Heart right ventricle (tissue), 16 donors: ENCODE measurements at regions not wholly inside any gene's neighbourhood (a gene's known extent, or its start where the extent isn't known, plus 50 kb on each side); places are given as distances from the start of the nearest gene placed in this dataset.

Experiments
- ATAC-seq, 8 donors: fragments of 200-7000 bp; cut with Tn5 transposase; one replicate each; pipeline ENCODE4 v1.9.1; 2020; ENCODE audit warnings: mild to moderate bottlenecking in 8 of 8, moderate library complexity in 8 of 8, moderate number of reproducible peaks in 1 of 8
- DNase-seq, 2 donors: peaks; one replicate each; pipeline ENCODE4 v3.0.0-alpha.2; 2020
- H3K27ac ChIP-seq, 10 donors: fragments of 200-600 bp; sonication (generic) in 2 of 10; one replicate each; pipeline versions ENCODE4 v1.5.0 to v1.8.0; 2020 to 2022; ENCODE audit warnings: mild to moderate bottlenecking in 3 of 10
- H3K27me3 ChIP-seq, 7 donors: fragments of 200-600 bp; one replicate each; pipeline ENCODE4 v1.8.0; 2021 to 2022; ENCODE audit warnings: mild to moderate bottlenecking in 2 of 7
- H3K36me3 ChIP-seq, 9 donors: fragments of 200-600 bp; sonication (generic) in 1 of 9; one replicate each; pipeline versions ENCODE4 v1.5.0 to v1.8.0; 2020 to 2022; ENCODE audit warnings: mild to moderate bottlenecking in 2 of 9
- H3K4me1 ChIP-seq, 9 donors: fragments of 200-600 bp; sonication (generic) in 1 of 9; one replicate each; pipeline versions ENCODE4 v1.5.0 to v1.8.0; 2020 to 2022; ENCODE audit warnings: mild to moderate bottlenecking in 4 of 9
- H3K4me3 ChIP-seq, 10 donors: fragments of 200-600 bp; sonication (generic) in 2 of 10; one replicate each; pipeline versions ENCODE4 v1.5.0 to v1.8.0; 2020 to 2022; ENCODE audit warnings: mild to moderate bottlenecking in 7 of 10, moderate library complexity in 2 of 10
- H3K9me3 ChIP-seq, 11 donors: fragments of 200-600 bp in 10 of 11; sonication (generic) in 2 of 11; one replicate each; pipeline versions ENCODE4 v1.5.0 to v1.8.0; 2013 to 2022; ENCODE audit warnings: mild to moderate bottlenecking in 2 of 11, control low read depth in 1 of 11, moderate library complexity in 1 of 11
- WGBS, 2 donors: extraction: QIAGEN DNeasy Blood & Tissue Kit; methylation state at CpG; one replicate each; pipeline ENCODE4 v1.1.7; 2013; ENCODE audit warnings: inconsistent platforms in 1 of 2; 5-methylcytosine and 5-hydroxymethylcytosine counted together
- intact Hi-C, 10 donors: fragments of 100-400 bp; cut with DNase I; formaldehyde crosslinking; loops; one replicate each; pipeline versions ENCODE4 v1.11.1 to v1.14.2; 2022
- TF ChIP-seq, protein P1 (sequence below), 9 donors: fragments of 200-600 bp; sonication (generic) in 2 of 9; IDR thresholded peaks; one replicate each; pipeline versions ENCODE4 v1.5.0 to v1.8.0; 2021 to 2022; ENCODE audit warnings: antibody characterized with exemption in 9 of 9, mild to moderate bottlenecking in 5 of 9, moderate library complexity in 1 of 9
- donor health status: Arrhythmogenic right ventricular cardiomyopathy.
- donor health status: ischemic (EF 13 %, LVEDD 7.1; RV severe dilation, severe dysfunction).
- donor health status: healthy with polysubstance abuse.
- donor health status: DM: no; HTN: yes; CAD: no.
- donor health status: DM: no; HTN: no; CAD: no.
- donor health status: ischemic (EF 25% LVEDD 6.9; RV normal size, moderate dysfunction).
- donor health status: ischemic (EF 25% LVEDD 5.7; RV mildly dilated, moderate dysfunction).
- donor health status: healthy.
- donor health status: DM: yes; HTN: yes; CAD: no.
- donor health status: Ischemic cardiomyopathy.
- donor health status: ischemic (EF 35%, LVEDD 5.7; RV mildly dilated, moderate dysfunction).
- donor health status: nonischemic (EF 11% LVEDD 7.7; RV severe dilation, severe dysfunction).
- donor health status: DM: yes; HTN: yes; CAD: no.
- donor health status: PGD.
- donor health status: ischemic (EF 29% LVEDD 5.4; RV normal size, mild dysfunction).
- donor health status: nonischemic (EF 23%, LVEDD 6.1; RV moderate dilation, normal function).

DNA sequence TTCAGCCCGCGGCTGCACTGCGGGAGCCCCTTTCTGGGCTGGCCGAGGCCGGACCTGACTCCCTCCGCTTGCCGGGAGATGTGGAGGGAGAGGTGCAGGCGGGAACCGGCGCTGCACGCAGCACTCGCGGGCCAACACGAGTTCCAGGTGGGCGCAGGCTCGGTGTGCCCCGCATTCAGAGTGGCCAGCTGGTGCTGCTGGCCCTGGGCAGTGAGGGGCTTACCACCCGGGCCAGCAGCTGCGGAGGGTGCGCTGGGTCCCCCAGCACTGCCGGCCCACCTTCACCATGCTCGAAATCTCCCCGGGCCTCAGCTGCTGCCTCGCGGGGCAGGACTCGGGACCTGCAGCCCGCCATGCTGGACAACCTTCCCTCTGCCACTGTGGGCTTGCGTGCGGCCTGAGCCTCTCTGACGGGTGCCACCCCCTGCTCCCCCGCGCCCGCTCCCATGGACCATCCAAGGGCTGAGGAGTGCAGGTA lies 733.5 kb upstream of the CCDC54 start:
- Histone ChIP-seq H3K36me3 (no peaks in the 10 kb centered on the region), H3K4me3 (no peak overlapping the region), H3K27ac (no peak overlapping the region), H3K27me3 (no peaks in the 10 kb centered on the region), H3K9me3 (no peaks in the 10 kb centered on the region), H3K4me1 (no peaks in the 10 kb centered on the region)
- no peak for DNase-seq
- TF ChIP-seq, protein P1, sequence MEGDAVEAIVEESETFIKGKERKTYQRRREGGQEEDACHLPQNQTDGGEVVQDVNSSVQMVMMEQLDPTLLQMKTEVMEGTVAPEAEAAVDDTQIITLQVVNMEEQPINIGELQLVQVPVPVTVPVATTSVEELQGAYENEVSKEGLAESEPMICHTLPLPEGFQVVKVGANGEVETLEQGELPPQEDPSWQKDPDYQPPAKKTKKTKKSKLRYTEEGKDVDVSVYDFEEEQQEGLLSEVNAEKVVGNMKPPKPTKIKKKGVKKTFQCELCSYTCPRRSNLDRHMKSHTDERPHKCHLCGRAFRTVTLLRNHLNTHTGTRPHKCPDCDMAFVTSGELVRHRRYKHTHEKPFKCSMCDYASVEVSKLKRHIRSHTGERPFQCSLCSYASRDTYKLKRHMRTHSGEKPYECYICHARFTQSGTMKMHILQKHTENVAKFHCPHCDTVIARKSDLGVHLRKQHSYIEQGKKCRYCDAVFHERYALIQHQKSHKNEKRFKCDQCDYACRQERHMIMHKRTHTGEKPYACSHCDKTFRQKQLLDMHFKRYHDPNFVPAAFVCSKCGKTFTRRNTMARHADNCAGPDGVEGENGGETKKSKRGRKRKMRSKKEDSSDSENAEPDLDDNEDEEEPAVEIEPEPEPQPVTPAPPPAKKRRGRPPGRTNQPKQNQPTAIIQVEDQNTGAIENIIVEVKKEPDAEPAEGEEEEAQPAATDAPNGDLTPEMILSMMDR (IDR thresholded peaks at IDR 0.05), result no peak
- intact Hi-C loops, result no loop called here
- WGBS, 2 donors, result 95 to 97% methylated on average over 33 of the region's 33 CpGs
- no peak for ATAC-seq

DNA sequence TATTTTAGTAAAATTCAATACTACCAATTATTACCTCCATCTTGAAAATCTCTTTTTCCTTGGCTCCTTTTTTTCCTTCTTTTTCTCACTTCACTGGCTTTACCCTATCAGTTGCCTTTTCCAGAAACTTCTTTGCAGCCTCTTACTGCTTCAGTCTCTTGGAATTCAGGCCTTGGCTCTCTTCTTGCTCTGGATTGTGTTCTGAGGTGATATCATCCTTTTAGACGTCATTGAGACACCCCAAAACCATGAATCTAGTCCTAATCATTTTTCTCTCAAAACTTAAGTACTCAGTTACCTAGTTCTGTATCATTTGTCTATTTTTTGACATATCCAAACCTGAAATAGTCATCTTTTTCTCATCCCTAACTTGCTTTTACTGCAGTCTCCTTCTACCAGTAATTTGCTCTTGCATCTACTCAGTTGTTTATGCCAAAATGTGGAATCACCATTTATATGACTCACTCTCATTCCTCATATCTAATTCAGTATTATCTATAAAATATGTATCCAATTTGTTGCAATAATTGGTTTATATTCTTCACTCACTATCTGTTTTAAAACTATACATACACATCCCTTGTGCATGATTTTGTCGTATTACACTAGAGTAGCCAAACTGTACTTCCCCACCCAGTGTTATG lies 703.2 kb upstream of the CCDC54 start:
- intact Hi-C loops, result no loop called here
- WGBS, 2 donors, result 63 to 69% methylated on average over 2 of the region's 2 CpGs
- Histone ChIP-seq H3K27me3 (no peaks in the 10 kb centered on the region), H3K9me3 (peaks cover 0 to 3% (median 0%) of the 10 kb centered on the region in 11 donors), H3K27ac (no peak overlapping the region), H3K4me3 (no peak overlapping the region), H3K36me3 (no peaks in the 10 kb centered on the region), H3K4me1 (no peaks in the 10 kb centered on the region)
- TF ChIP-seq, protein P1 (IDR thresholded peaks at IDR 0.05), result no peak
- no peak for DNase-seq
- no peak for ATAC-seq

DNA sequence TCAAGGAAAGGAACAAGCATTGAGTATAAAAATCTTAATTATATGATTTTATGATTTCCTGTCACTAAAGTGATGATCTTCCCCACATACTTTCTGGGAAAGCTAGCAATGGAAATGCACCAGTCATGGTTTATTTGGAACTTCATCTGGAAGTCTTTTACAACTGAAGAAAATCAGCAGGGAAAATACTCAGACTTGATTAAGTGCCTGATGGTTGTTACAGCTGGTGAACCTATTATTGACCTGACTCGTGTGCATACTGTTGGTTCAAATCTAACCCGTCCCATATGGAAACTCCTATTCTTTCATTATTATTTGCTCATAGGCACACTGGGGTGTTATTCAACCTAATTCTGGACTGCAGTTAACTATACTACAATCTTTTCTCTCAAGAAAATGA lies 701.8 kb upstream of the CCDC54 start:
- intact Hi-C loops, result no loop called here
- H3K27ac ChIP-seq, result no peak overlapping the region
- ATAC-seq, result no peak
- H3K9me3 ChIP-seq, result peaks cover 0 to 3% (median 0%) of the 10 kb centered on the region in 11 donors
- no peak for DNase-seq
- no peak overlapping the region for H3K4me3 ChIP-seq
- no peaks in the 10 kb centered on the region for H3K27me3 ChIP-seq
- TF ChIP-seq, protein P1 (IDR thresholded peaks at IDR 0.05), result no peak
- WGBS, 2 donors, result 78 to 80% methylated on average over 2 of the region's 2 CpGs
- no peaks in the 10 kb centered on the region for H3K36me3 ChIP-seq
- no peaks in the 10 kb centered on the region for H3K4me1 ChIP-seq

DNA sequence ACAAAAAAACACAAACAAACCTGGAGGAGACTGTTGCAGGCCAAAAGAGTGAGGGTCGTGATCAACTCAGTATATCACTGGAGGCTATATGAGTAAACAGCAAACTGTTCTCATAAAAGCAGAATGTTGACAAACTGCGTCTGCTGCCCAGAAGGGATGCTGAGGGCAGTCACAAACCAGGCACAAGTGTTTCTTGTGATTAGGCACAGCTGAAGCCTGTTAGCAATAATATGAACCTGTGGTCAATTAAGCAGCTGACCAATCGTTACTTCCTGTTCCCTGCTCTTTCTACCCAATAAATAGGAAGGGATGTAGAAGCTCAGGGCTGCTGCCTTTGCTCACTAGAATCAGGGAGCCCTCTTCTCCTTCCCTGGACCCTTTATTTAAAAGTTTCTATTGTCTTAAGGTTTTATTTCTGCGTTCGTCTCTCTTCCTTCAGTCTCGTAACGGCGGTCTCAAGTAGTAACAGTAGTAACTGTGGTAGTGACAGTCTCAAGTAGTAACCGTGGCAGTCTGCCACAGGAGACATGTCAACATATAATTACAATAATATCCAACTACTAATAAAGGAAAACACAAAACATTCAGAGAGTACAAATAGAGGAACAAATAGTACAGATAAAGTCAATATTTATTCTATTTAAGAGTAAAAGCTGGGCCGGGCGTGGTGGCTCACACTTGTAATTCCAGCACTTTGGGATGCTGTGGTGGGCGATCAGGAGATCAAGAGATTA lies 698.4 kb upstream of the CCDC54 start:
- no peaks in the 10 kb centered on the region for H3K36me3 ChIP-seq
- H3K4me1 ChIP-seq, result no peaks in the 10 kb centered on the region
- H3K9me3 ChIP-seq, result peaks cover 0 to 3% (median 0%) of the 10 kb centered on the region in 11 donors
- DNase-seq (no peak), ATAC-seq (no peak)
- H3K27ac ChIP-seq, result no peak overlapping the region
- intact Hi-C loops, result no loop called here
- WGBS, 2 donors, result 81 to 89% methylated on average over 12 of the region's 12 CpGs
- no peaks in the 10 kb centered on the region for H3K27me3 ChIP-seq
- TF ChIP-seq, protein P1 (IDR thresholded peaks at IDR 0.05), result no peak
- no peak overlapping the region for H3K4me3 ChIP-seq
